Loucy (cell line): ENCODE measurements at regions not wholly inside any gene's neighbourhood (a gene's known extent, or its start where the extent isn't known, plus 50 kb on each side); places are given as distances from the start of the nearest gene placed in this dataset.

Experiments used
- CTCF ChIP-seq: fragments of 200-600 bp; sonication (generic); conservative IDR thresholded peaks from 2 replicates; pipeline ENCODE4 v1.5.1; 2014; ENCODE audit warnings: mild to moderate bottlenecking, antibody characterized with exemption, low read length
- EZH2phosphoT487 ChIP-seq: fragments of 200-600 bp; IDR thresholded peaks from 2 replicates; pipeline ENCODE4 v1.6.1; 2018; ENCODE audit warnings: antibody characterized with exemption, mild to moderate bottlenecking, moderate library complexity, borderline replicate concordance

- TF ChIP-seq CTCF (no peak), EZH2phosphoT487 (no peak)
These were observed 221.5 kb upstream of the ACVR2A start for GRCh38 chr2:147623328-147623727.
